HG02763 (cell line): ENCODE measurements at regions not wholly inside any gene's neighbourhood (a gene's known extent, or its start where the extent isn't known, plus 50 kb on each side); places are given as distances from the start of the nearest gene placed in this dataset.

Experiments used
- ATAC-seq: cut with Tn5 transposase; IDR thresholded peaks from one replicate; pipeline ENCODE4 v1.9.1; 2021; ENCODE audit warnings: mild to moderate bottlenecking, moderate library complexity; ENCODE audit not compliant: unreplicated experiment

DNA sequence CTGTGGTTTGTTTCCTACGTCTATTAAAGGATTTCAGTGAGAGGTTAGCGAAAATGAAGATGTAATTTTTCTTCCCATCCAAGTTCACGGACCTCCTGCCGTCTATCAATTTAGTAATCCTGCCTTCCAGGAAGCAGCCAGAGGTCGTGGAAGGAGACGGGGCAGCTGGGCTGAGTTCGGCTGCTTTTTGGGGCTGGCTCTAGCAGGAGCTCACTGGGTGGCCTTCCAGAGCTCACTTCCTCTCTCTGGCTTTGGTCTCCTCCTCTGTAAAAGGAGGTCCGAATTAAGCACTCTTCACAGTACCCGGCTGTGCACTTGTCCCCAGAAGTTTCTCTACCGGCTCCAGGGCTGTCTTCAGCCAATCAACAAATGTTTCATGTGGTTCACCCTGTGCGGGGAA is 295.4 kb downstream of the BCOR start:
- no peak for ATAC-seq

DNA sequence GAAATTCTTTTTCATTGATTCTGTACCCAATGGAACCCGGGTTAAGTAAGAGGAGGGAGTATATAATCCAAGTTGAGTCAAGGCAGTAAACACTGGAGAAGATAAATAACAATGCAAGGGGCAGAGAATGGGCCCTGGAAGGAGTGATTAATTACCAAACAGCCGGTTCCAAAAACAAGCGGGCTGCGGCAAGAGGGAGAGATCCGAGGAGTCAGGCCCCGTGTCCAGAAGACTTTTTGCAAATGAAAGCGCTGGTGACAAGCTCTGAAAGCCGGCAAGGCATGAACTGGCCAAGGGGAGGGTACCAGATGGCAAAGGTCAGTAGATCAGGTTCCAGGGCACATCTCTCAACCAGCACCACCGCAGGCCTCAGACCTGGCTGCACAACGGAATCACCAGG is 294.9 kb downstream of the BCOR start:
- ATAC-seq = no peak

DNA sequence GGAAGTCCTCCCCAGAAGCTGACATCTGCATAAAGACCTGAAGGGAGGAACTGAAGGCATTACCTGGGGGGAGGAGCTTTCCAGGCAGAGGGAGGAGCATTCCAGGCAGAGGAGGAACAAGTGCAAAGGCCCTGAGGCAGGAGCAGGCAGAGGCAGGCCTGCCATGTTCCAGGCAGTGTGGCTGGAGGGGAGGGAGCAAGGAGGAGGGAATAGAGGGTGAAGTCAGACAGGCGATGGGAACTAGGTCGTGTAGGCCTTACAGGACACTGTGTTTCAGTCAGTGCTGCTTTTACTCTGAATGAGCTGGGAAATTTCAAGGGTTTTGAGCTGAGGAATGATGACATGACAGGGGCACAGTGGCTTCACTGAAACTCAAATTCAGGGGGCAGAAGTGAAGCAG is 292.7 kb downstream of the BCOR start:
- ATAC-seq = no peak

DNA sequence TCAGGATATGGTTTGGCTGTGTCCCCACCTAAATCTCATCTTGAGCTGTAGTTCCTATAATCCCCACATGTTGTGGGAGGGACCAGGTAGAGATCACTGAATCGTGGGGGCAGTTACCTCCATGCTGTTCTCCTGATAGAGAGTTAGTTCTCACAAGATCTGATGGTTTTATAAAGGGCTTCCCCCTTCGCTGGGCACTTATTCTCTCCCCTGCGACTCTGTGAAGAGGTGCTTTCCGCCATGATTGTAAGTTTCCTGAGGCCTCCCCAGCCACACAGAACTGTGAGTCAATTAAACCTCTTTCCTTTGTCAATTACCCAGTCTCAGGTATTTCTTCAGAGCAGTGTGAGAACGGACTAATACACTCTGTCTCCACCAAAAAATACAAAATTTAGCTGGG is 291.9 kb downstream of the BCOR start:
- ATAC-seq = no peak

DNA sequence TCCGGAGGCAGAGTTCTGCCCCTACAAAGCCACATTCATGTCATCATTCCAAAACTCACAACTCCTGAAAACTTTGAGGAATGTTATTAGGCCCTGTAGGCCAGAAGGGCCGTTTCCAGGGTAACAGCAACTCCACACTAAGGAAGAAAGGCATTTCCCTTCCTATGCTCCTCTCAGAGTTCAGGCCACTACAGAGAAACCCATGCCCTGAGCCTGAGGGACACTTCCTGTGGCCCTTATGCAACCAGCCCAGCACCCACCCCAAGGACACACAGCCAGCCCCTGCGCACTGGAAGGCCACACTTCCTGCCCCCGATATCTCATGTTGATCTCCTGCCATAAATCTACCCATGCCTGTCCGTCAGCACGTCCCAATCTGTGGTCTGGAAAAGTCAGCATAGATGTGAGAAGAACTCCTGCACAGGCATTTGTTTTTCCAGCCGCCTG is 289.3 kb downstream of the BCOR start:
- ATAC-seq = no peak

DNA sequence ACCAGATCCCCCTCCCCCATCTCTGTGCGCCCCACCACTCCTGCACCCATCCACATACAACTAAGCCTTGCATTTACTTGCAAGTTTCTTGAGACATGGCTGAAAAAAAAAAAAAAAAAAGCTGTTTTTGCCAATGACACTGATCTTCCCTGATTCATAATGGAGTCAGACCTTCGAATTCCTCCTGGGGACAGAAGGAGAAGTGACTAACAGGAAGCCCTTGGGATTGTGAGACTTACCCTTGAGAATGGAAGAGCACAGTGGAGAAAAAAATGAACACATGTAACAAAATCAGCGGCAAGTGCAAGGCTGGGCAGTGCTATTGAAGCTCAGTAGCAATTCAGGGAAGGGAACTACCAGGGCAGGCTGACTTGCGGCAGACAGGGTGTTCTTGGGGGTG is 288.4 kb downstream of the BCOR start:
- ATAC-seq = no peak

DNA sequence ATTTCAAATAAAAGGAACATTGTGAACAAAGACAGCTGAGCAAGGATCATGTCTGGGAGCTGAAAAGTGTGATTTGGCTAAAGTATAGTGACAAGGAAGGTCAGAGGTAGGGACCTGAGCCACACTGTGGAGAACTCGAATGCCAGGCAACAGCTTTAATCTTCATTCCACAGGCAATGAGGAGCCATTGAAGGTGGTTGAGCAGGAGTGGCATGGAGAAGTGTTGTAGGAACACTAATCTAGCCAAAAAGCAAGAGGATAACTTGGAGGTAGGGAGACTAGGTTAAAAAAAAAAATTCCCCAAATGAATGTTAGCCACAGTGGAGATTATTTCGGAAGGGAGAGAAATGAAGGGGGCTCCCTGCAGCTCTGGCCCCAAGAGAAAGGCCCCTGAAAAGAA is 286.9 kb downstream of the BCOR start:
- no peak for ATAC-seq

DNA sequence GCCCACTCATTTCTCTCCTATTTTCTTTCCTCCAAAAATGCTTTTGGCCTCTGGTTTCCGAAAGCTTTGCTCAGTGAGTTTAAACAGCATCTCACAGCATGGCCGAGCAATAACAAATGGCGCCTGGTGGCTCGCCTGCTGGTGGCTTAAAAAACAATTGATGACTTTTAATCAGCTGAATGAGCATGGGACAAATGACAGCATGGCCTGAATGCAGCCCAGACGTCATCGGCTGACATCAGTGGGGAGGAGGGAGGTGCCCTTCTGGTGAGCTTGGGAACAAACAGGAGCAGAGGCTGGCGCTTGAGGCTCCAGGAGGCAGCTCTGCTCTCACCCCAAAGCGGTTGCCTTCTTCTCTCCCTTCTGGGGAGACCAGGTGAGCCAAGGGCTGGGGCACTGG is 286.4 kb downstream of the BCOR start:
- no peak for ATAC-seq

DNA sequence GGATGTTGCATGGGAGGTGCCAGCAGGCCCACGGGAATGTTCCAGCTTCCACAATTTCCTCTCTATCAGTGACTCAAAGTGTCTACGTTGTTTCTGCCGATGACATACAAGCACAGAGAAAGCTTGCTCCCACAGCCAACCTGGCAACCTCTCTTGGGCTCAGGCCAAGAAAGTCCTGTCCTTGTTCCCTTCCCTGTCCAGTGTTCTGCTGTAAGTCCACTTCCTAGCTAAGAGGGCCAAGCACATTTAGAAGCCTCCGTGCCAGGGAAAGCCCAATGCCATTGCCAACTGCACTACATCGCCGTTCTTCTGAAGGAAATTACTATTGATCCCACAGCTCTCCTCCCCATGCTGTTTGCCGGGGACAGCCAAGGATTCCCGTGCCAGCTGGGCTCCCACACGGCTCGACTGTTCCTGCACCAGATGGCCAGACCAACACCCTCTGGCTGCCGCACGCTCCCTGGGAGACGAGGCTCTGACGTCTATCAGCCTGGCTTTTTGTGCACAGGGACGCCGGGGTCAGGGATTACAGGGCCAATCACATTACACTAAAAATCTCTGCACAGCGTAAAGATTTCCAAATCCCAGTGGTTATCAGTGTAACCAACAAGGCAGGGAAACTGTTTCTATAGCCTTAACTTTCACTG is 284.0 kb downstream of the BCOR start:
- no peak for ATAC-seq

DNA sequence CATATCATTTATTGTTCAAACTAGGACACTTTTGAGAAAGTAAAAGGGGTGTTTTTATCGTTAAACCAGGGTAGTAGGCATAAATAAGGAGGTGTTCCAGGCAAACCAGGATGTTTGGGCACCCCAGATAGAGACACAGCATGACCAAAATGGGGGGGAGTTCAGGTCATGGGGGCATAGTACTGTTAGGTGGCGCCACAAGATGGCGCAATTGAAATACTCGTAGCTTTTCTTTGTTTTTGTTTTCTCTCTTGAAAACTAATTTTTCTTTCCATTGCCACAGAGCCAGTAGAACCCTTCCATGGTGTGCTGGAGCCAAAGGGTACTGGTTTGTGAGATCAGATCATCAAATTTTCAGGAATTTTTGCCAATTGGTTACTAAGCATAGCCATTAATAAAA is 283.4 kb downstream of the BCOR start:
- no peak for ATAC-seq

DNA sequence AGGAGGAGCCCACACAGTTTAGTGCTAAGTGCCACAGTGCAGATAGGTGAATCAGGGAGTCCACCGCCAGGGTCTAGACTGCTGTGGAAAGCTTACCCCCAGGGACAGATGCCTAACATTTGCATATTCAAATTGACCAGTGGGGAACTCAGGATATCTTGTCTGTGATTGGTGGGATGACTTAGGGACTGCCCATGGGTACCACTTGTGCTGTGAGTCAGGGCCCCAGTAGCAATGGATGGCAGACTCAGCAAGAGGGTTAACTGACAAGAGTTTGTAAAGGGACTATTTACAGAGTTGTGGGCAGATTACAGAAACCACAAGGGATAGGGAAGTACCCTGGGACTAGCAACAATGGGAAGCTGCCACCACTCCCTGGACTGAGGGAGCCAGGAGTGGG is 282.1 kb downstream of the BCOR start:
- peak; percentile 57 for ATAC-seq

DNA sequence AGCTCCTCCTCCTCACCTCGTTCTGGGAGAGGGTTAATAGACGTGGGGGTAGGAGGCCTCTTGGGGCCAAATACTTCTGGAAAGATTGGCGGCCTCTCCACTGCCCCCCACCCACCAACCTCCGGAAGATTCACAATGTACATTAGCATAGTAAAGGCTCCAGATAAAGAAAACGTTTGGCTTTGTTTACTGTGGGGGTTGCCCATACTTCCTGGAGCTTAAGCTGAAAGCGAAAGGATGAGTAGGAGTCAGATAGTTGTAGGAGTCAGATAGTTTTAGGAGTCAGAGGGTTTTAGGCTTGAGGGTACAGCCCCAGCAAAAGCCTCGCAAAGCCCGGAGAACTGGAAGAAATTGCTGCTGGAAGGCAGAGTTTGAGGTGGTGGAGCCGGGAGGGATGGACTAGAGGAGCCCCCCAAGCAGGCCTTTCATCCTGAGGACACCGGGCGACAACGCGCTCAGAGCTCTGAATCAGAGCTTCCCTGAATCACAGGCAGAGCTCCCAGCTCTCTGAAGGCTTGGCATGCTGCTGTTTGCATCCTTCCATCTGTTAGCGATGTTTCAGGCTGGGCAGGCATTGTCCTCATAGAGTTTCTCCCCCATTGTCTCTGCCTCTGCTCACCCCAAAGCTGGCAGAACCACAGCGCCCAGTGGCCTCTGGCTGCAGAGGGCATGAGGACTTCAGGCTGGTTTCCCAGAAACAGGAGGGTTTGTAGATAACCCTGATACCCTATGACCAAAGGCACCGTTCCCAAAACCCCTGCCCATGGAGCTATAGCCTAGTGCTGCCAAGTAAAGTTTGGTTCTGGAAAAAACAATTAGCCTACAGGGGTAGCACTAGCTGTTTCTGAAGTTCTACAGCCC is 280.7 kb downstream of the BCOR start:
- ATAC-seq = no peak

DNA sequence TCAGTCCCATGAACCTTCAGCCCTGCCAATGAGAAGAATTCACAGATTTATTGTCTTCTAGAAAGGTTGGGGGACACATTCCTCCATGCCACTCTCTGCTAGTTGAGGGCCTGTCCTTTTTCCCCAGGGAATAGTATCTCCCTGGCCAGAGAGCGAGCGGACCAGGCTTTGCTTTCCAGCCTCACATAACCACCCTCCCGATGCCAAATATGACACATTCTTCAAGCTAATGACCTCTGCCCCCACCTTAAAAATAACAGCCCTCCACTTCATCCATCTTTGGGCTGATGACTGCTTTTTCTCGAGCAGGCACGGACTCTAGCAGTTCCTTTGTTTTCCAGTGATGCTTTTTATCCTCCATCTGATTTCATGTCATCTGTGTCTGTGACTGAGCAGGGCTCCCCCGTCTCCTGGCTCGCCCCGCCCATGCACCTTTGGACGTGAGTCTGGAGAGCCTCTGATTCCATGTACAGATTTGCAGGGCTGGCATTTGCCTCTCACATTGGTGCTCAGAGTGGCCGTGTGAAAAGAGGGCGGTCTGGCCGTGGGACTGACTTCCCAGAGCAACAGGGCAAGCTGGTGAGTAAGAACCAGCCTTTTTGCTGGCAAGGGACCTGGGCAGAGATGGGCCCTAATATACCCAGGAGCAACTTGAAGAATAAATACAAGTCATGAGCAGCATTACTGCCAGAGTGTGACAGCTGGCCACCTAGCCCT is 279.8 kb downstream of the BCOR start:
- no peak for ATAC-seq

DNA sequence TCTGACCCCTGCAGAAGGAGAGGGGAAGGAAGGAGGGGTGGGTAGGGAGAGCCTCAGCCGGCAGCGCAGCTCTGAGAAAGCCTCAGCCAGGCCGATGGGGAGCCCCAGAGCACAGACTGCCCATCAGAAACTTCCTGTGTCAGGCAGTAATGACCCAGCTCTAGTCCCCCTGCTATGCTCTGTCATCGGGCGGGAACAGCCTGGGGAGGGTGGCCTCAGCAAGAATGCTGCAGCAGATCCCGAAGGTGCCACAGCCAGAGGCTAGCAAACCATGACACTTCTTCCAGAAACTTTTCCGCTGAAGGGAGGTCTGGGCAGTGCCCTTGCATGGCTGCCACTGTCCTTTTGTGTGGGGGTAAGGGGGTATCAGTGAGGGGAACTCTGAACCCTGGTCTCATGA is 279.0 kb downstream of the BCOR start:
- ATAC-seq = no peak

DNA sequence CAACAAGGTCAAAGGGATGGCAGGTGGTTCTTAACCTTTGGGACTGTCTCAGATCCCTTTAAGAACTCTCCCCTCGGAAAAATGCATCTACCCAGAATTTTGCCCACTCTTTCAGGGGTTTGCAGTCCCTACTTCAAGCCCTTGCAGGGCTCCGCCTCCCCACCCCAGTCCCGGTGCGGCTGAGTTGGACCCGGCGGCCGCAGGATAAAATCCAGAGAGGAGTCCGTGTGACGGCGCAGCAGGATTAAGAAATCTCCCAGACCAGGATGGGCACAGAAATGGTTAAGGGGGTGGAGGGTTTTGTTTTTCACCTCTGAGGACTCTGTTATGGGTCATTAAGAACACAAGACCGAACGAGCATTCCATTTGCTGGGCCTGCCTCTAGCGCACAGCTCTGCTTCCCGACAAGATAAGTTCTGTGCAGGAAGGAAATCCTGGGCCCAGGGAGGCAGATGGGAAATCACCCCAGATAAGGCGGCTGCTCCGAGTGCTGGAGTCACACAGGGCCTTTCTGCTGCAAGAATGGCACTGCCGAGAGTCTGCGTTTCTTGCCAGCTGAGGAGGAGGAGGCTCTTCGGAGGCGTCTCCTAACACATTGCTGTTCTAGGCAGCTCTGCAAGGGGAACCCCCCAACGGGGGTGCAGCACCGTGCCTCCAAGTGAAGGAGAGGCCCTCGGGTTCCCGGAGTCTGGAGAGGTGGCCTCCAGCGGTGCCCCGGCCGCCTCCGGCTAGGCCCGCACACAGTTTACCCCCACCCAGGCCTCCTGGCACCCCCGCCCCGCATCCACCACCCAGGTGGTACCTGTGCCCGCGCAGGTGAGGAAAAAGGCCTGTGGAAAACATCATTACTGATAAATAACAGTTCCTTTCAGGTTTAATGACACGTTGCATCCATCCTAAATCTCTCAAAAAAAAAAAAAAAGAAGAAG is 277.6 kb downstream of the BCOR start:
- no peak for ATAC-seq

DNA sequence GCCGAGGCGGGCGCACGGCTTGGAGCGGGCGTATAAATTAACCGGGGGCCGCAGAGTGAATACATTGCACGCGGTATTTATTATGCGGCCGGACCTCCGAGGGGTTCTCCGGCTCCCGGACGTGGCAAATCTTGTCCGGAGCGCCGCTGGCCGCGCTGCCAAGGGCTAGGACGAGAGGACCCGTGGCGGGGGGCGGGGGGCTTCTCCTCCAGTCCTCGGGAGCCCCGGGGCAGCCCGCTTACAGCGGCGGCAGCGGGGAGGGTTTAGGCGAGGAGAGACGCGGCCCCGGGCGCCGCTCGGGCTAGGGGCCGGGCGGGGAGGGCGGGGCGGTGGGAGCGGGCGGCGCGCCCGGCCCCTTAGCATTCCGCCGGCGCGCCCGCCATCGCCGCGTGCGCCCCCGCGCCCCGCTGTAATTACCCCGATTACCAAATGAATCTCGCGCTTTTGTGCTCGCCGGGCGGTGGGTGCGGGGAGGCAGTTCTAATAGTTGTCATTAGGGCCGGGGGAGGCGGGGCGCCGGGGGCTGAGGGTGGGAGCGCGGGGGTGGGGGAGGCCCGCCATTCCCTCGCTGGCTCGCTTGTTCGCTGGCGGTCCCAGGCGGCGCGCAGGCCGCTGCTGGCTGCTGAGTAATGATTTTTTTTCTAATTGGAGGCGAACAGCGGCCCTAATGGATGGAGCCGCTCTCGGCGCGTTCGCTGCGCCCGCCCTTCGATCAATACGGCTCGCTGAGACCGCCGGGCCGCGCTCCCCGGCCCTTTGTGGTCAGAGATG is 276.6 kb downstream of the BCOR start:
- ATAC-seq = no peak

DNA sequence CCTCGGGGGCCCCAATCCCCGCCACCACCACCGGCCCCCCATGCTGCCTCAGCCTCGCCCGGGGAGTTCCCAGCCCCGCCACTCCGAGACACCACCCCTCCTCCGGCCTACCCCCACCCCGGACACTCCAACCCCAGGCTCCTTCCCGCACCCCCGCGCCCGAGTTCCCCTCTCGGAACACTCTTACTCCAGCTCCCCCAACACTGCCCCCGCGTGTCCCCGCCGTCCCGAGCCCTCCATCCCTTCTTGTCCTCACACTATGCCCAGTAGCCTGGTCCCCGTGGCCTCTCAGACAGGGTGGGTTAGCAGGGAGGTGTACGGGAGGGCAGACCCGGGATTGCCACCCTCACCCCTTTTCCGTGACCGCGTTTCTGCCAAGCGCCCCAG is 276.1 kb downstream of the BCOR start:
- ATAC-seq = no peak

DNA sequence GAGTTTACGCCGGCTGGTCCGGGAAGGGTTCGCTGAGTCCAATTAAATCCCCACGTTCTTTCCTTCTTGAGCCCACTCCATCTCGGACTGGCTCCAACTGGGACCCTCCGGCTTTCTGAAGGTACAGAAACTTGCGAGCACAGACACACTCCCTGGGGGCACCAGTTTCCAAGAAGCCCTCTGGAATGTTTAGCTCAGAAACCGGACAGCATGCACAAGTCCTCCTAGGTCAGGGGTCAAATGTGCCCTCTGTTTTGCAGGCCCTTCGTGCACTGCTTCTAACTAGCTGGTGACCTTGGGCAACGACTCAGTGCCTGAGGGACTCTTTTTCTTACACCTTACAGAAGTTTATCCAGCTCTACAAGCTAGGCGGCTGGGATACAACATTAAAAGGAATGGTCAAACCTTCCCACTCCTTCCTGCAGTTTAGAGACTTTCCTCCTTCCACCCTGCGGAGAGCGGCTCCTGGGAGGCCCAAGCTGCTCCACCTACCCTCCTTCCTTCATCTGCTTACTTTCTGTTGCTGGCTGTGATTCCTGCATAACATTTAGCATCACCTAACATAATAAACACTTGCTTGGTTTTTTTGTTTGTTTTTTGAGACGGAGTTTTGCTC is 275.5 kb downstream of the BCOR start:
- no peak for ATAC-seq

DNA sequence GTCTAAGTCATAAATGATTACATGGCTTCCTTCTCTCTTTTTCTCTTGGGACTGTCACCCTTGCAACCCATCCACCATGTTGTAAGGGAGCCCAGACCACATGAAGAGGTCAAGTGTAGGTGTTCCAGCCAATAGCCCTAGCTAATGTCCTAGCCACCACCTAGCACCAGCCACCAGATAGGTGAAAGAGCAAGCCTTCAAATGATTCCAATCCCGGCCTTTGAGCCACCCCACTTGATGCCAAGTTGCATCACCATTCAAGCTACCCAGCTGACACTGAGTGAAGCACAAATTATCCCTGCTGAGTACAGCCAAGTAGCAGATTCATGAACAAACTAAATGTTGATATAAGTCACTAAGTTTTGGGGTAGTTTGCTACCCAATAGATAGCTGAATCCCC is 274.3 kb downstream of the BCOR start:
- no peak for ATAC-seq

DNA sequence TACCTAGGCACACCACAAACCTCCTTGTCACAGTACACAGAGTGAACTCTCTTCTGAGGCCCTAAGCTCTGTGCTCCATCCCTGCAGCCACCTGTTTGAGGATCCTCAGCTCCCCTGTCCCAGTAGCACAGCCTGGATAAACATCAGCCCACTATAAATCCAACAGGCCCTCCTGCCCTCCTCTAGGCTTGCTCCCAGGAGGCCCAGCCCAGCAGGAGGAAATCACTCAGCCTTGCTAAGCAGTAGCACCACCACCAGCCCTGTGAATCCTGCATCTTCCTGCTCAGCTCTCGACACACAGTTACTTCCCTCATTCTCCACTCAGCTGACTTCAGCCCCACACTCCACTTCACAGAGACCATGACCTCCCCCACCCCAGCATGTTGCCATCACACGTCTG is 273.9 kb downstream of the BCOR start:
- no peak for ATAC-seq
